Activated T-helper 1 cell treated with Interleukin-2 at 50 U/mL for 16 hours (primary cell): ENCODE measurements at regions not wholly inside any gene's neighbourhood (a gene's known extent, or its start where the extent isn't known, plus 50 kb on each side); places are given as distances from the start of the nearest gene placed in this dataset.

Experiments
- DNase-seq: peaks from one replicate; pipeline ENCODE4 v3.0.0-alpha.2; 2020; ENCODE audit warnings: low read depth

DNA sequence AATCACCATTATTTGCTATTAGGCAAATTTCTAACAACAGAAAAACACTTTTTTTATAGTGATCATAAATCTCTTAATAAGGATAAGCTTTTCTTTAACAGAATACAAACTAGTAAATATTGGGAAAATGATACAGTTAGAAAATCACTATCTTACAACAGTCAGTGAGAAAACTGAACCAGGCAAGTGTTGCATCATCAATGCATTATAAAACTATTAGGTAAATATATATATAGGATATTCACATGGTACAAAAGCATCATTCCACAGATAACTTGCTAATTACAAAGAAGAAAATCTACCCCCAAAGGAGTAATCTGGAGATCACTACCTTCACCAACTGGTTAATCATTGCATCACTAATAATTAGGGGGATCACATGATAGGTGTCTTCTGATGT is 652.1 kb downstream of the HACE1 start:
- DNase-seq: no peak

DNA sequence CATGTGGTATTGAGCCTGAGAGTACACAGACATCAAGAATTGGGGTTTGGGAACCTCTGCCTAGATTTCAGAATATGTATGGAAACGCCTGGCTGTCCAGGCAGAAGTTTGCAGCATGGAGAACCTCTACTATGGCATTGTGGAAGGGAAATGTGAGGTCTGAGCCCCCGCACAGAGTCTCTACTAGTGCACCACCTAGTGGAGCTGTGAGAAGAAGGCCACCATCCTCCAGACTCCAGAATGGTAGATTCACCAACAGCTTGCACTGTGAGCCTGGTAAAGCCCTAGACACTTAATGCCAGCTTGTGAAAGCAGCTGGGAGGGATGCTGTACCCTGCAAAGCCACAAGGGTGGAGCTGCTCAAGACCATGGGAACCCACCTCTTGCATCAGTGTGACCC is 658.2 kb downstream of the HACE1 start:
- DNase-seq: no peak

DNA sequence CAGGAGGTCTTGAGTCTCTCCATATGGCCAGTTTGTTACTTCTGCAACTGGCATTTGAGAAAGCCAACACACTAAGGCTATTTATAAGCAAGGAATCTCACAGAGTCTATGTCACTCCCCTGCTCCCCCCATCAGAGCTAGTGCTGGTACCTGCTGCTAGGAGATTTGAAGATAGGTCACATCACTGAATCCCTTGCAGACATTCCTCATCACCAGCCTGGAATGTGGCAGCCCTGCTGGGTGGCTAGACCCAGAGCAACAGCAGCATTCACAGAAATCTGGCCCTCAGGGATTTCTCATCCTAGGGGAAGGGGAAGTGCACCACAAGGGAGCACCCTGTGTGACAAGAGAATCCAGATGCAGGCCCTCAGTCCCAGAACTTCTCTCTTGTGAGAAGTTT is 672.1 kb downstream of the HACE1 start:
- DNase-seq: no peak

DNA sequence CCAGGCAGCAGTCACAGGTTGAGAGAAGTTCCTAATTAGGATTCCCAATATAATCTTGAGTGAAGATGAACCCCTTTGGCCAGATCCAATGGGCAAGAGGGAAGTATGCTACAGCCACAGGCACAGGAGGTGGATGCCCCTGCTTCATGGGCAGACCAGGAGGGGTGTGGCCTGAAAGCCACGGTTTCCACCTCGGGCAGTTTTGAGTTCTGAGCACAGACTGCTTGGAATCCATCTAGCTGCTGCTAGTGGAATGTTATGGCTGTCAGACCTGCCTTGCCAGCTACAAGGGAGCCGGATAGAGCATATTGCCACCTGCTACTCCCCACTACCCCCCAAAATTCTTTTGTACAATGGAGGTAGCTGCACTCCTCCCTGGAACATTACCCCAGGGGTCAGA is 672.9 kb downstream of the HACE1 start:
- DNase-seq: no peak

DNA sequence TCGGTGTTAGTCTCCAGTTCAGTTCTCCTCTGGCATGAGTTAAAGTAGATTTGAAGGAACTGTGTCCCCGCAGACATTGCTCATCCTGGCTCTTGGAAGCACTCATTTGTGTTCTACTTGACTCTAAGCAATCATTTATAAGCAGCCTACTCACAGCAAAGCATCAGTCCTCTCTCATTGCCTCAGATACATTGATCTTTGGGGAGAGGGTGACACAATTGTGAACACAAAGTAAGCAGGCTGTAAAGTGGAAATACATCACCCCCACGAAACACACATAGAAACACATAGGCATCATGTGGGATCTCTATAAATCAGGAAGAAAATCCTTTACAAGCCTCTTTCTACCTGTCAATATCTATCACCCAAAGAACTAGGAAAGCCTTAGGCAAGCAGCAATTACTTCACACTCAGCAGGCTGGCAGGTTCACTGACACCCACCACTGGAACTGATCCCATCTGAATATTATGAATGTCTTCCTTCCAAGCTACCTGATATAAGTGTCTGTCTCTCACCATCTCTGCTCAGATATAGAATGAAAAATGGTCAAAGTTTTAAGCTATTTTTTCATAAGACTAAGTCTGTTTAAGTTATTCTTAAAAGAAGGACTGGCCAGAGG is 675.8 kb downstream of the HACE1 start:
- no peak for DNase-seq

DNA sequence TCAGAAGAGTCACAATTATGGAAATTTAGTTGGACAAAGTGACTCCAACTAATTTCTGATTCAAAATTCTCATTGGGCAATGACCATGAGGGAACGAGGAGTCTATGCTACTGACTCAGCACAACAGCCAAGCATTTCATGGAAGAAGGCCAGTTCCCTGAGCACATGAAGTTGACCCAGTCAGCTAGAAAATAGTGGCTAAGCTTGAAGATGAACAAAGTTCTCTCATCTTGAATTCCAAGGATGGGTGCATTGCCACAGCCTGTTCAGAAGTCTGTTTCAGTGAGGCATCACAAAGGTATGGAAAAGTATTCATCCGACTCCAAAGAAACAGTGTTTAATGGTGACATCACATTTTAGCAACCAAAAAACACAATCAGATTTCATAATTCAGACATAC is 676.9 kb downstream of the HACE1 start:
- DNase-seq: no peak

DNA sequence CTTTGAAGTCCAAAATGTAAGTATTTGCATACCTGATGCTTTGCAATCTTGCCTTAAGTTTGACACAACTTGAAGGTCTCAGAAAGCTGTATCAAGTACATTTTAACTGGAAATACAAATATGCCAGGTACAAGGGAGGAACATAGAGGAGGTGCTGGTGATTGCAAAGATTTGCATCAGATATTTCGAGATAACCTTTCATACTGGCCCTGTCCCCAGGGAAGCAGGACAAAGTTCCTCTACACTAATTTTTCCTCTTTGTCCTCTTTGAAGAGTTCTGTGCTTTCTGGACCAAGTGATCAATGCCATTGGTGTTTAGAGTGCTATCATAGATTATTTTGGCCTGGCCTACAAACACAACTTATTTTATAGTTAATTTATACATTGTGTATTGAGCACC is 686.1 kb downstream of the HACE1 start:
- DNase-seq: no peak

DNA sequence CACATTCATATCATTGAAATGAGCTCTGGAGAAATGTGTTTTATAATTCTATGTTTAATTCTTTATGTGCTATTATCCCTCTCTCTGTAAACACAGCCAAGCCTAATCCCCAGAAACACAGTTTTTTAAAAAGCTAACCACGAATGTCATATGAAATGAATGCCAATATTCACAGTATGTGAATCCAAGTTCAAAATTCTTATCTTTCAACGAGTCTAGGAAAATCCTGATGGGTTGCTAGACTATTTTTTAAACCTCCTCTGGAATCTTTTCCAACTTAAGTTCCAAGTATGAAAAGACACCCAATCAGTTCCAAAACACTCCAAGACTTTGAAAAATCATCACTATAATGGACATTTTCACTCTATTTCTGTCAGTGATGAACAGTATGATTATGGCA is 689.3 kb downstream of the HACE1 start:
- no peak for DNase-seq

DNA sequence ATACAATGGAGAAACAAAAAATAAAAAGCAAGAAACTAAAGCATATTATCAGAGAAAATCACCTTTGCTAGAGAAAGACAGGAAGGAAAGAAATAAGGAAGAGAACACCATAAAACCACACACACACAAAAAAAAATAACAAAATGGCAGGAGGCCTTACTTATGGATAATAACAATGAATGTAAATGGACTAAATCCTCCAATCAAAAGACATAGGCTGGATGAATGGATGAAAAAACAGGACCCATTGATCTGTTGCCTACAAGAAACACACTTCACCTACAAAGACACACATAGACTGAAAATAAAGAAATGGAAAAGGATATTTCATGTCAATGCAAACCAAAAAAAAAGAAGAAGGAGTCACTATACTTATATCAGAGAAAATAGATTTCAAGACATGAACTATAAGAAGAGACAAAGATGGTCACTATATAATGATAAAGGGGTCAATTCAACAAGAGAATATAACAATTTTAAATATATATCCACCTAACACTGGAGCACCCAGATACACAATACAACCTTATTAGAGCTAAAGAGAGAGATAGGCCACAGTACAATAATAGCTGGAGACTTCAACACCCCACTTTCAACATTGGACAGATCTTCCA is 693.6 kb downstream of the HACE1 start:
- DNase-seq: no peak

DNA sequence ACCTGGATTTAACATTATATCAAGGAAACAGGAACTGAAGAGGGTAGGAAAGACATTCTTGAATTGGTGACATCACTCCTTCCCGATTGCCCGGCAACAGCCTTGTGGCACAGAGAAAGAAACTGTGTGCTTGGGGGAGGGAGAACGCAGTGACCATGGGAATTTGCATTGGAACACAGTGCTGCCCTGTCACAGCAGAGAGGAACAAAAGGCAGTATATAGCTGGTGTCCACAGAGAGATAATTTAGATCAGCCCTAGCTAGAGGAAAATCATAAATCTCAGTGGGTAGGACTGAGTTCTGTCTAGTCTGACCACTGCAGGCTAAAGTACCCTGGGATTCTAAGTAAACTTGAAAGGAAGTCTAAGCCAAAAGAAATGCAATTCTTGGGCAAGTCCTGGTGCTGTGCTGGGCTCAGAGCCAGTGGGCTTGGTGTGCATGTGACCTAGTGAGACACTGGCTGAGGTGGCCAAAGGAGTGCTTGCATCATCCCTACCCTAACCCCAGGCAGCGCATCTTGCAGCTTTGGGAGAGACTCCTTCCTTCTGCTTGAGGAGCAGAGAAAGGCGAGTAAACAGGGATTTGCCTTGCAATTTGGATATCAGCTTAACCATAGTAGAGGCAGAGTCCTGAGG is 697.6 kb downstream of the HACE1 start:
- DNase-seq: no peak

DNA sequence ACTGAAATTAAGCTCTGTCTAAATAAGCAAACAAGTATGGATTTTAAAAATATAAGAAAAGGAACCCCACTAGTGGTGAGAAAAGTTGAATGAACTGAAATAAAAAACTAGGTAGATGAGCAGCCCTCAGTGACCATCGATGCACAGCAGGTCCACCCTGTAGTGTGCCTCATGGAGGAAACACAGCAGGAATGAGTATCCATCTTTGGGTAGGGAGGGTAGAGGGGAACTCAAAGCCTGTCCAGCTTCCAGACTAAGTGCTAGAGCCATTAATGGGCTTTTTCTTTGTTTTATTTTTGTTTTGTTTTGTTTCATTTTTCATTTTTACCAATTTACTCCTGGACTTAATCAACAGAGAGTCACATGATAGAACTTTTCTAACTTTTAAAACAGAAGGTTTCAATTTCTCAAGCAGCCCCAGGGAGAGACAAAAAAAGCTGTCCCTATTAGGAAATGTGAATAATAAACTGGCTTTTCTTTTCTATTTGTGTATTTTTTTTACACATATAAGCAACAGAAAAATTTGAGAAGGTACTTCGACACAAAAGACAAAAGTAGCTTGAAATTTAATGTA is 700.6 kb downstream of the HACE1 start:
- no peak for DNase-seq

DNA sequence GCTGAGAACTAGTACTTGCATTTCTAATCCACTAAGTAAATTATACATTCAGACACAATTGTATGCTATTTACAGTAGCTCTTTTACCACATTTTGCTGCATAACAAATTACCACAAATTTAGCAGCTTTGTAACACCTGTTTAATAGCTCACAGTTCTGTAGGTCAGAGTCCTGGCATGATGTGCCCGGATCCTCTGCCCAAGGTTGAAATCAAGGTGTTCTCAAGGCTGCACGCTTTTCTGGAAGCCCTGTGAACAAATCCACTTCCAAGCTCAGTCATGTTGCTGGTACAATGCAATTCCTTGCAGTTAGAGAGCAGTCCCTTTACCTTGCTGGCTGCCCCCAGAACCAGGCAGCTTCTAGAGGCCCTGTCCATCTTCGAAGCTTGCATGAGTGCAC is 716.0 kb downstream of the HACE1 start:
- no peak for DNase-seq

DNA sequence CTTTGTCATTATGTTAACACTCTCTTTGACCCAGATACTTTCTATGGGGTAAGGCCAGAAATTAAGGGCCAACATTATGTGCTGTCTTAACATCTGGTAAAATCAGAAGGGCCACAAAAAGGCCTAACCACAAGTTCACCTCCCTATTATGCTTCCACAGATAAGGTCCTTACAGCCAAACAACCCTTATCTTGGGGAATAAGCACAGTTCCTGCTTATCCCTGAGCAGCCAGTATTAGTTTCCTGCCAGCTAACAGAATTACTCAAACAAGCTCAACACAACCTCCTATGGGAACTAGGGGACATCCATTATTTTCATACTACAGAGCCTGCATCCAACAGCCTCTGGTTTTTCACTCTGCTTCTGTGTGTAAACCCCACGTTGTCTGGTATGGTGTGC is 724.8 kb downstream of the HACE1 start:
- no peak for DNase-seq

DNA sequence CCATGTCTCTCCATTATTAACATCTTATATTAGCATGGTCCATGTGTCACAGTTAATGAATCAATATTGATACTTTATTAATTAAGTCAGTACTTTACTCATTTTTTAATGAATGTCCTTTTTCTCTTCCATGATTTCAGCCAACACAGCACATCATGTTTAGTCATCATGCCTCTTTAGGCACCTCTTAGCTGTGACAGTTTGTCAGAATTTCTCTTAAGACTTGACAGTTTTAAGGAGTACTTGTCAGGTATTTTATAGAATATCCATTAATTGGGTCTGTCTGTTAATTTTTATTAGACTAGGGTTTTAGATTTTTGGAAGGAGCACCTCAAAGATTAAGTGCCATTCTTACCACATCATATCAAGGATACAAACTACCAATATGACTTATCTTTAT is 729.4 kb downstream of the HACE1 start:
- DNase-seq: no peak

DNA sequence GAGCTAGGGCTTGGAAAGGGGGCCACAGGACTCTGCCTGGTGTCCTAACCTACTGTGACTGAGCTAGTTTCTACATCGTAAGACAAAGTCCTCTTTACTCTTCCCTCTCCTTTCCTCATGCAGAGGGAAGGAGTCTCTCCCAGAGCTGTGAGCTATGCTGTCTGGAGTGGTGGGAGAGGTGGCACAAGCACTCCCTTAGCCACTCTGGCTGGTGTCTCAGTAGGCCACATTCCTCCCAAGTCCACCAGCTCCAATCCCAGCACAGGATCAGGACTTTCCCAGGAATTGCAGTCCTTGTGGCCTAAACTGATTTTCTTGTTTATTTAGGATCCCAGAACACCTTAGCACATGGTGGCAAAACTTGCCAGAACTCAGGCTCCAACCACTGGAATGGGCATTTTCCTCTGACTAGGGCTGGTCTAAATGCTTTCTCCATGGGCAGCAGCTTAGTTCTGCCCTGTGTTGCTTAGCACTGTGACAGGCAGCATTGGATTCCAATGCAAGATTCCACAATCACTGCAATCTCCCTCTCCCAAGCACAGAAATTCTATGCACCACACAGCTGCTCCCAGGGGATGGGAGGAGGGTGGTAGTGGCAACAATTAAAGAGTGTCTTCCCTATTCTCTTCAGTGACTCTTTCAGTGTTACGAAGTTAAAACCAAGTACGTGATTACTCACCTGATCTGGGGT is 733.3 kb downstream of the HACE1 start:
- no peak for DNase-seq

DNA sequence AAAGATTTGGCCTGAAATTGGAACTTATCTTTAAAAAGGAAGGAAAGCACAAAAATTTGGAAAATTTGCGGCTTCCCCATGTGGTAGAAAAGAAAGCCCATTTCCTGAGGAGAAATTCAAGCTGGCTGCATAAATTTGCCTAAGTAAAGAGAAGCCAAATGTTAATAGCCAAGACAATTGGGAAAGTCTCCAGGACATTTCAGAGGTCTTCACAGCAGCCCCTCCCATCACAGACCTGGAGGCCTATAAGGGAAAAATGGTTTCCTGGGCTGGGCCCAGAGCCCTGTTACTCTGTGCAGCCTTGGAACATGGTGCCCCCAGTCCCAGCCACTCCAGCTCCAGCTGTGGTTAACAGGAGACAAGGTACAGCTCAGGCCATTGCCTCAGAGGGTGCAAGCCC is 736.5 kb downstream of the HACE1 start:
- no peak for DNase-seq

DNA sequence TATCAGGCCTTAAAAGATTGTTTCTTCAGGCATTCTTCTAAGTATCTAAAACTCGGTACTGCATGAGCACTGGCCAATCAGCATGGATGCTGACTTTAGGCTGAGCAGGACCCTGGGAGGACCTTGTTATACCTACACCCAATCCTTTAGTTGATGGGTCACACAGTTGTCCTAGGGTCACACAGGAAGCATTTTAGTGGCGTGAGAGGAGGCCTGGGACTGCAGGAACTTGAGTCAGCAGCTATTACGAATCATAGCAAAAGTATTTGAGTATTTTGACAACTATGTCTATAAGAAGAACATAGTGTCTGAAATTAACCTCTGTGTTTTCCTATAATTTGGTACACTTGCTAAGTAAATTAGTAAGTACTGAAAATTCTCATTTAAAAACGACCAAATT is 741.4 kb downstream of the HACE1 start:
- no peak for DNase-seq

DNA sequence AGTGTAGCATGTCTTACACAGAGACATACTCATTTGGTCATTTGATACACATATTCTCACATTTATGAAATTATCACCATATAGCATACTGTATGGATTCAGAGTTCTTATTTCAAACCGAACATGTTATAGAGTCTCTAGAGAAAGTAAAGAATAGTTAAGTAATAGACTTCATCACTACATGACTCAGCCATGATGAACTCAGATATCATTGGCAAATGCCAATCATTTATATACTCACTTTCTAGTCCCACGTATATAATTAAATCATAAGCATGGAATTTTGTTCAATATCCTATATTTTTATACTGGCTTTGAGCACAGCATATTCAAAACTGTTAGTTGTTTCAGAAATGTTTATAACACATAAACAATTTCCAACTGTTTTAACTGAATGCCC is 749.9 kb downstream of the HACE1 start:
- no peak for DNase-seq

DNA sequence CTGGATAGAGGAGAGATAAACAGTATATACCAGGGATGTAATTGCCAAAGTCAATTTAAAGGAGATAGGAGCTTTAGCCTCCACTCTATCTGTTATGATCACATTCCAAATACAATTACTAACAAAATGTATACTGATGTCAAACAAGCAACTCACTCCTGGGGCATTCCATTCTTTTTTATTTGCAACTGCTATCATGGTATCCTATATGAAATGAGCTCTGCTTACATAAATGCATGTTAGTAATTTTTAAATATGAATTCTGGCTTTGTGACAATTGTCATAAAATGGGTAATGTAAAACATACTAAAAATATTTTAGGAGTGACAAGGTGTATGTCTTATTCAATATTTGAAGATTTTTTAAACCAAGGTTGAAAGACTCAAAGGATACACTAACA is 751.1 kb downstream of the HACE1 start:
- DNase-seq: no peak

DNA sequence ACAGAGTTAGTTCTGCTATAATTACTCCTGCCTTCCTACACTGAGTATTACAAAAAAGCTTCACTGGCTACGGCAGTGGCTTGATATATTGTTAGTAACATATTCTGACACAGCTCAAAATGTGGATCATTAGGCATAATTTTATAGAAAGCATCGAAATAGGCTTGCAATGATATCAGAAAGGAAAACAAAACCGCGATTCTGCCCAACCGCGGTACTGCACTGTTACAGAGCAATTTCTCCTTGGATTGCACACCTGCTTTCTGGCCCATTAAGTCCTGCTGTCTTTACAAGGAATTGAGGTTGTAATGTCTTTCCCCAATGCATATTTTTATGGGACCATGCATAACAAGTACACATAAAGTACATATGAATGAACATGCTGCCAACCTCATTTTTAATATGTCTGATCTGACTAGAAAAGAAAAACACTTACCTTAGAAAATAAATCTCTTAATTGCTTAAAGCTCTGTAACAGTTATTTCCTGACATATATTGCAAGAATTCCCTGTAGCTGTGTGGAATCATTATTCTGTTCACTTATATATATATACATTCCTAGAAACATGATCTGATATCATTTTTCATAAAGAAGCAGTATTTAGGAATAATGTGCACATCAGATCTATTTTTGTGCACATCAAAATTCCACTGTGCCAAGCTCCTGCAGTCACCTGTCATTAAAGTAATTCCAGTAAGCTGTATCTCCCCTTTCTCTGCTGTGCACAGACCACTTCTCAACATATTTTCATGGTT is 763.9 kb downstream of the HACE1 start:
- no peak for DNase-seq

DNA sequence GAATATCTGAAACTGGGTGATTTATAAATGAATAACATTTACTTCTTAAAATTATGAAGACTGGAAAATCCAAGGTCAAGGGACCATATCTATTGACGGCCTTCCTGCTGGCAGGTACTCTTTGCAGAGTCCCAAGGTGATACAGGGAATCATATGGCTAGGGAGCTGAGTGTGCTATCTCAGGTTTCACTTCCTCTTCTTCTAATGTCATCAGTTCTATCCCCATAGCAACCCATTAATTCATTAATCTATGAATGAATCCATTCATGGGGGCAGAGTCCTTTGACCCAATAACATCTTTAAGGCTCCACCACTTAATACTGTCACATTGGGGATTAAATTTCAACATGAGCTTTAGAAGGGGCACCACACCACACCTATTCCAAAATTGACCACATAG is 772.0 kb downstream of the HACE1 start:
- DNase-seq: no peak

DNA sequence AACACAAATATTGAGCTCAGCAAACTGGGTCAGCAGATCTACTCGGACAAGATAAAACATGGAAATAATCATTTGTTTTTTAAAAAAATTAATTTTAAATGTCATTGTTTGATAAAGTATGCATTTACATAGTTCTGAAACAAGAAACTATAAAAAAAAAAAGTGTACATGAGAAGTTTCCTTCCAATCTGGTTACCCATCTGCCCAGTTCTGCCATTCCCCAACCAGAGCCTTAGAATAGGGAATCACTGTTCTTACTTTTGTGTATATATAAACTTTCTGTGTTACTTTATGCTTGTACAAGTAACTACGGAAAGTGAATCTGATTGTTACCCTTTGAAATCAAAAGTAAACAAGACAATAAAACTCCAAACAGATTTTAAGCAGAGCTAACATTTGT is 791.4 kb downstream of the HACE1 start:
- DNase-seq: no peak
